Smooth muscle cell (in vitro differentiated cells): ENCODE measurements at regions not wholly inside any gene's neighbourhood (a gene's known extent, or its start where the extent isn't known, plus 50 kb on each side); places are given as distances from the start of the nearest gene placed in this dataset.

Experiments used
- DNase-seq: peaks from one replicate; lab custom pipeline; 2025; ENCODE audit not compliant: unreplicated experiment; lab: John Stamatoyannopoulos, UW
- H2AFZ ChIP-seq: fragments of 200-600 bp; sonication (generic); 2 replicates; pipeline ENCODE4 v1.6.0; 2016; ENCODE audit warnings: antibody characterized with exemption, low read depth, mild to moderate bottlenecking
- H3F3A ChIP-seq: fragments of 200-600 bp; sonication (generic); 2 replicates; pipeline ENCODE4 v1.6.0; 2017; ENCODE audit warnings: antibody characterized with exemption, low read depth
- H3K27ac ChIP-seq: fragments of 200-600 bp; sonication (generic); 2 replicates; pipeline ENCODE4 v1.5.1; 2016; ENCODE audit warnings: low read depth, mild to moderate bottlenecking
- H3K27me3 ChIP-seq: fragments of 200-600 bp; sonication (generic); 2 replicates; pipeline ENCODE4 v1.6.1; 2016; ENCODE audit warnings: low read depth, mild to moderate bottlenecking
- H3K36me3 ChIP-seq: fragments of 200-600 bp; sonication (generic); 2 replicates; pipeline ENCODE4 v1.5.1; 2016; ENCODE audit warnings: low read depth
- H3K4me1 ChIP-seq: fragments of 200-600 bp; sonication (generic); 2 replicates; pipeline ENCODE4 v1.5.1; 2016; ENCODE audit warnings: low read depth
- H3K4me2 ChIP-seq: fragments of 200-600 bp; sonication (generic); 2 replicates; pipeline ENCODE4 v1.6.0; 2016; ENCODE audit warnings: mild to moderate bottlenecking
- H3K4me3 ChIP-seq: fragments of 200-600 bp; sonication (generic); 2 replicates; pipeline ENCODE4 v1.5.1; 2016; ENCODE audit warnings: mild to moderate bottlenecking
- H3K79me2 ChIP-seq: fragments of 200-600 bp; sonication (generic); 2 replicates; pipeline ENCODE4 v1.6.0; 2016; ENCODE audit warnings: low read depth, mild to moderate bottlenecking
- H3K9ac ChIP-seq: fragments of 200-600 bp; sonication (generic); 2 replicates; pipeline ENCODE4 v1.6.0; 2016; ENCODE audit warnings: low read depth
- H3K9me3 ChIP-seq: fragments of 200-600 bp; sonication (generic); replicated peaks from 2 replicates; pipeline ENCODE4 v1.5.1; 2016; ENCODE audit warnings: low read depth
- H4K20me1 ChIP-seq: fragments of 200-600 bp; sonication (generic); 2 replicates; pipeline ENCODE4 v1.6.0; 2016; ENCODE audit warnings: low read depth
- CTCF ChIP-seq: fragments of 200-600 bp; sonication (generic); IDR thresholded peaks from 2 replicates; pipeline ENCODE4 v1.5.1; 2017; ENCODE audit warnings: borderline replicate concordance, mild to moderate bottlenecking, antibody characterized with exemption; ENCODE audit not compliant: insufficient read depth, poor library complexity, severe bottlenecking
- WGBS: methylation state at CpG from one replicate; pipeline ENCODE4 v1.1.7; 2016; ENCODE audit warnings: low lambda C conversion rate; 5-methylcytosine and 5-hydroxymethylcytosine counted together

- Histone ChIP-seq H3K79me2 (no peaks in the 10 kb centered on the region), H3K36me3 (no peaks in the 10 kb centered on the region), H4K20me1 (no peaks in the 10 kb centered on the region), H3K9me3 (no peaks in the 10 kb centered on the region), H3K9ac (no peak overlapping the region), H3K4me3 (no peak overlapping the region), H3K4me2 (no peak overlapping the region), H3K4me1 (peaks cover 2% of the 10 kb centered on the region), H3F3A (peaks cover 6% of the 10 kb centered on the region), H2AFZ (no peak overlapping the region), H3K27me3 (no peaks in the 10 kb centered on the region), H3K27ac (no peak overlapping the region)
- 95% methylated on average over 8 of the region's 8 CpGs for WGBS
- no peak for TF ChIP-seq CTCF
- no peak for DNase-seq
These were observed 382.2 kb upstream of the KLF6 start for GRCh38 chr10:4167216-4167615.

GRCh38 chr10:4162571-4163286 lies 377.7 kb upstream of the KLF6 start:
- H3K27me3 ChIP-seq: no peaks in the 10 kb centered on the region
- no peaks in the 10 kb centered on the region for H3K9me3 ChIP-seq
- H3K27ac ChIP-seq: no peak overlapping the region
- WGBS: 56% methylated on average over 7 of the region's 7 CpGs
- peaks cover 2% of the 10 kb centered on the region for H3K4me1 ChIP-seq
- H3K36me3 ChIP-seq: no peaks in the 10 kb centered on the region
- no peak overlapping the region for H3K4me2 ChIP-seq
- no peak for DNase-seq
- TF ChIP-seq CTCF: no peak
- no peak overlapping the region for H3K9ac ChIP-seq
- no peaks in the 10 kb centered on the region for H3K79me2 ChIP-seq
- H2AFZ ChIP-seq: peak overlapping the region; percentile 88
- no peaks in the 10 kb centered on the region for H3F3A ChIP-seq
- H3K4me3 ChIP-seq: no peak overlapping the region
- no peaks in the 10 kb centered on the region for H4K20me1 ChIP-seq

- H3F3A ChIP-seq: no peaks in the 10 kb centered on the region
- H3K4me2 ChIP-seq: no peak overlapping the region
- no peak overlapping the region for H3K9ac ChIP-seq
- no peaks in the 10 kb centered on the region for H3K9me3 ChIP-seq
- peaks cover 2% of the 10 kb centered on the region for H3K4me1 ChIP-seq
- DNase-seq: no peak
- H3K4me3 ChIP-seq: no peak overlapping the region
- no peaks in the 10 kb centered on the region for H3K27me3 ChIP-seq
- H3K27ac ChIP-seq: no peak overlapping the region
- no peaks in the 10 kb centered on the region for H4K20me1 ChIP-seq
- 89% methylated on average over 6 of the region's 6 CpGs for WGBS
- H2AFZ ChIP-seq: no peak overlapping the region
- TF ChIP-seq CTCF: no peak
- H3K36me3 ChIP-seq: no peaks in the 10 kb centered on the region
- no peaks in the 10 kb centered on the region for H3K79me2 ChIP-seq
These were observed 374.2 kb upstream of the KLF6 start for GRCh38 chr10:4159173-4159572.

- no peaks in the 10 kb centered on the region for H3K79me2 ChIP-seq
- 57% methylated on average over 4 of the region's 4 CpGs for WGBS
- H3K4me2 ChIP-seq: no peak overlapping the region
- H3K36me3 ChIP-seq: no peaks in the 10 kb centered on the region
- no peaks in the 10 kb centered on the region for H3F3A ChIP-seq
- H3K9ac ChIP-seq: no peak overlapping the region
- H3K27me3 ChIP-seq: no peaks in the 10 kb centered on the region
- H3K4me1 ChIP-seq: no peaks in the 10 kb centered on the region
- H3K9me3 ChIP-seq: no peaks in the 10 kb centered on the region
- TF ChIP-seq CTCF: no peak
- no peak for DNase-seq
- H2AFZ ChIP-seq: peak overlapping the region; percentile 45
- no peak overlapping the region for H3K4me3 ChIP-seq
- H3K27ac ChIP-seq: no peak overlapping the region
- H4K20me1 ChIP-seq: no peaks in the 10 kb centered on the region
These were observed 369.2 kb upstream of the KLF6 start for GRCh38 chr10:4154191-4154715.
